Mesendoderm (in vitro differentiated cells): ENCODE measurements at regions not wholly inside any gene's neighbourhood (a gene's known extent, or its start where the extent isn't known, plus 50 kb on each side); places are given as distances from the start of the nearest gene placed in this dataset.
A peak's percentile ranks its signal among the peaks of the same experiment; 100 is the strongest.
"Not testable (repeated sequence)": the region's sequence is repeated elsewhere in the genome, so short reads cannot be mapped to it uniquely, and the experiment has no call there.

Experiments used
- DNase-seq: peaks from one replicate; pipeline ENCODE4 v3.0.0; 2013
- H2AK5ac ChIP-seq: 2 replicates; pipeline ENCODE4 v1.6.1; 2013; ENCODE audit warnings: low read length, inconsistent platforms
- H2BK120ac ChIP-seq: 2 replicates; pipeline ENCODE4 v1.6.1; 2013; ENCODE audit warnings: low read depth, mild to moderate bottlenecking, low read length, moderate library complexity, mixed read lengths
- H2BK15ac ChIP-seq: replicated peaks from 2 replicates; pipeline ENCODE4 v1.6.1; 2013; ENCODE audit warnings: low read depth, mild to moderate bottlenecking, moderate library complexity
- H2BK5ac ChIP-seq: 2 replicates; pipeline ENCODE4 v1.6.1; 2013; ENCODE audit warnings: low read length, inconsistent platforms
- H3K18ac ChIP-seq: 2 replicates; pipeline ENCODE4 v1.6.1; 2013; ENCODE audit warnings: mild to moderate bottlenecking, low read length, mixed read lengths
- H3K23ac ChIP-seq: one replicate; pipeline ENCODE4 v1.6.1; 2013; ENCODE audit warnings: low read length
- H3K27ac ChIP-seq: 2 replicates; pipeline ENCODE4 v1.5.1; 2013; ENCODE audit warnings: low read depth, mild to moderate bottlenecking, inconsistent platforms, low read length, moderate library complexity
- H3K27me3 ChIP-seq: 2 replicates; pipeline ENCODE4 v1.6.1; 2013; ENCODE audit warnings: low read length, control low read depth, mild to moderate bottlenecking, inconsistent platforms; ENCODE audit not compliant: insufficient read depth, poor library complexity
- H3K36me3 ChIP-seq: 2 replicates; pipeline ENCODE4 v1.6.1; 2013; ENCODE audit warnings: low read length, inconsistent platforms; ENCODE audit not compliant: control insufficient read depth, insufficient read depth
- H3K4ac ChIP-seq: one replicate; pipeline ENCODE4 v1.6.1; 2013; ENCODE audit warnings: low read depth, mild to moderate bottlenecking, low read length, moderate library complexity
- H3K4me1 ChIP-seq: 2 replicates; pipeline ENCODE4 v1.6.1; 2013; ENCODE audit warnings: low read depth, low read length, inconsistent platforms; ENCODE audit not compliant: control insufficient read depth
- H3K4me2 ChIP-seq: 2 replicates; pipeline ENCODE4 v1.6.1; 2013; ENCODE audit warnings: low read length
- H3K4me3 ChIP-seq: 2 replicates; pipeline ENCODE4 v1.5.1; 2013; ENCODE audit warnings: mild to moderate bottlenecking, low read length
- H3K56ac ChIP-seq: one replicate; pipeline ENCODE4 v1.6.1; 2013; ENCODE audit warnings: low read length
- H3K79me1 ChIP-seq: 2 replicates; pipeline ENCODE4 v1.6.1; 2013; ENCODE audit warnings: low read length, inconsistent platforms
- H3K79me2 ChIP-seq: 2 replicates; pipeline ENCODE4 v1.6.1; 2013; ENCODE audit warnings: mild to moderate bottlenecking, low read length; ENCODE audit not compliant: control insufficient read depth, insufficient read depth
- H3K9ac ChIP-seq: 2 replicates; pipeline ENCODE4 v1.6.1; 2013; ENCODE audit warnings: low read length, inconsistent platforms
- H4K5ac ChIP-seq: one replicate; pipeline ENCODE4 v1.6.1; 2013; ENCODE audit warnings: low read length
- H4K8ac ChIP-seq: one replicate; pipeline ENCODE4 v1.6.1; 2013; ENCODE audit warnings: low read depth, mild to moderate bottlenecking, control low read depth, low read length, moderate library complexity
- whole genome bisulfite sequencing: extraction: QIAGEN DNeasy Blood & Tissue Kit; methylation state at CpG from one replicate; pipeline ENCODE4 v1.1.7; 2013; ENCODE audit warnings: low lambda C conversion rate, missing lambda C conversion rate; ENCODE audit not compliant: insufficient coverage; ENCODE audit errors: extremely low coverage; 5-methylcytosine and 5-hydroxymethylcytosine counted together

- no peak overlapping the region for H2BK15ac ChIP-seq
- H3K4me1 ChIP-seq, result no peaks in the 10 kb centered on the region
- H3K36me3 ChIP-seq, result no peaks in the 10 kb centered on the region
- H3K23ac ChIP-seq, result no peak overlapping the region
- H2BK5ac ChIP-seq, result no peak overlapping the region
- no peak overlapping the region for H4K8ac ChIP-seq
- no peak overlapping the region for H3K27ac ChIP-seq
- no peak overlapping the region for H3K9ac ChIP-seq
- no peaks in the 10 kb centered on the region for H3K27me3 ChIP-seq
- no peak overlapping the region for H3K4me2 ChIP-seq
- H3K4me3 ChIP-seq, result no peak overlapping the region
- DNase-seq, result no peak
- H3K56ac ChIP-seq, result no peak overlapping the region
- no peak overlapping the region for H2BK120ac ChIP-seq
- H4K5ac ChIP-seq, result no peak overlapping the region
- no peak overlapping the region for H3K18ac ChIP-seq
- WGBS, result no CpG with 5 or more reads among the region's 2 CpGs
- no peak overlapping the region for H2AK5ac ChIP-seq
- H3K4ac ChIP-seq, result no peak overlapping the region
- H3K79me2 ChIP-seq, result no peaks in the 10 kb centered on the region
- H3K79me1 ChIP-seq, result no peaks in the 10 kb centered on the region
Measured at GRCh38 chr14:59026081-59026480, 162.4 kb upstream of the DAAM1 start.

- not testable (repeated sequence) for H3K18ac ChIP-seq
Measured at GRCh38 chr14:59026640-59027039, 161.8 kb upstream of the DAAM1 start.

DNA sequence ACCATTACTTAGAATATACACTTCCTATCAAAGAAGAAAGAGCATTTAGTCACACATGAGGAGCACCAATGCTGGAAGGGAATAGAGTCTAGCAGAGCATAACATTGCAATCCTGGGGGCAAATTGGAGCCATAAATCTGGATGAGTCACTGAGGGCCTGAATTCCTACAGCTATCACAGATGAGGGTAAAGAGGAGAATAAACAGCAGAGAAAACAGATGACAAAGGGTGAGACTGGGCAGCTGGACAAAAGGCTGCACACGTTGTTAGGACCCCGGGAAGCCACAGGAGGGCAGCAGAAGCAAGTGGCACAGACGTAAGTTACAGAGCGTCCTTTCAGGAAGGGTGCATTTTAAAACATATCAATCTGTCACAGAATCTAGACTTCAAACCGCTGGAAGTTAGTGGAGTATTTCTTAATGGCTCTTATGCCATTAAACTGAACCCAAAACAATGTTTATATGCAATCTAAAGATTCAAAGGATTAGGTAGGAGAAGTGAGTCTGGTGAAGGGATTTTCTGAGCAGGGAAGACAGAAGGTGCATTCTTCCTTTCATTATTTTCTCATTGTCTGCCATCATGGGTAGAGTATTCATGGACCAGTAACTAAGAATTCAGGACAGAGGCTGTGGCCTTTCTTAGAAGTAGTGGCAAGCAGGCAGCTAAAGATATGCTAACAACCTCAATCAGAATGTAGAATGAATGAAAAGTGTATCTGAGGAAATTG is 159.8 kb upstream of the DAAM1 start:
- Histone ChIP-seq H4K5ac (no peak overlapping the region), H3K4me2 (no peak overlapping the region), H3K56ac (no peak overlapping the region), H3K27ac (no peak overlapping the region), H2BK5ac (no peak overlapping the region), H2BK15ac (no peak overlapping the region), H3K9ac (no peak overlapping the region), H3K79me2 (no peaks in the 10 kb centered on the region), H2AK5ac (no peak overlapping the region), H3K18ac (no peak overlapping the region), H3K4ac (no peak overlapping the region), H3K4me3 (no peak overlapping the region), H4K8ac (no peak overlapping the region), H3K27me3 (no peaks in the 10 kb centered on the region), H3K23ac (no peak overlapping the region), H3K79me1 (no peaks in the 10 kb centered on the region), H3K36me3 (no peaks in the 10 kb centered on the region), H3K4me1 (no peaks in the 10 kb centered on the region), H2BK120ac (no peak overlapping the region)
- DNase-seq, result peak; percentile 65
- no CpG with 5 or more reads among the region's 5 CpGs for whole genome bisulfite sequencing

More at GRCh38 chr14:59026640-59027039, 161.8 kb upstream of the DAAM1 start:
- not testable (repeated sequence) for H3K79me1 ChIP-seq, H3K4ac ChIP-seq, H2BK15ac ChIP-seq, H3K23ac ChIP-seq, H3K79me2 ChIP-seq, H3K27me3 ChIP-seq, H2BK120ac ChIP-seq, H3K4me3 ChIP-seq, H3K9ac ChIP-seq, H4K5ac ChIP-seq, H2BK5ac ChIP-seq, H2AK5ac ChIP-seq, DNase-seq, H4K8ac ChIP-seq, H3K4me1 ChIP-seq, H3K56ac ChIP-seq, H3K4me2 ChIP-seq, H3K36me3 ChIP-seq, H3K27ac ChIP-seq
- WGBS, result no CpG with 5 or more reads among the region's 1 CpG

- Histone ChIP-seq H3K27ac (no peak overlapping the region), H2AK5ac (no peak overlapping the region)
Measured at GRCh38 chr14:59032826-59033225, 155.6 kb upstream of the DAAM1 start.

GRCh38 chr14:59036134-59036533 is 152.3 kb upstream of the DAAM1 start:
- H3K4ac ChIP-seq, result no peak overlapping the region
- no CpG with 5 or more reads among the region's 2 CpGs for WGBS
- DNase-seq, result no peak

More at GRCh38 chr14:59032826-59033225, 155.6 kb upstream of the DAAM1 start:
- no peak overlapping the region for H3K18ac ChIP-seq
- no peaks in the 10 kb centered on the region for H3K36me3 ChIP-seq
- no peak overlapping the region for H3K23ac ChIP-seq
- peak; percentile 15 for DNase-seq
- no peak overlapping the region for H2BK15ac ChIP-seq
- peak overlapping the region; percentile 45 for H2BK120ac ChIP-seq
- H3K79me1 ChIP-seq, result no peaks in the 10 kb centered on the region
- no peak overlapping the region for H4K8ac ChIP-seq
- H3K4me1 ChIP-seq, result no peaks in the 10 kb centered on the region
- H3K27me3 ChIP-seq, result no peaks in the 10 kb centered on the region
- no peak overlapping the region for H3K56ac ChIP-seq
- H3K79me2 ChIP-seq, result no peaks in the 10 kb centered on the region
- H3K4ac ChIP-seq, result no peak overlapping the region
- no peak overlapping the region for H4K5ac ChIP-seq
- no peak overlapping the region for H2BK5ac ChIP-seq
- H3K4me2 ChIP-seq, result no peak overlapping the region
- no peak overlapping the region for H3K4me3 ChIP-seq
- H3K9ac ChIP-seq, result no peak overlapping the region

DNA sequence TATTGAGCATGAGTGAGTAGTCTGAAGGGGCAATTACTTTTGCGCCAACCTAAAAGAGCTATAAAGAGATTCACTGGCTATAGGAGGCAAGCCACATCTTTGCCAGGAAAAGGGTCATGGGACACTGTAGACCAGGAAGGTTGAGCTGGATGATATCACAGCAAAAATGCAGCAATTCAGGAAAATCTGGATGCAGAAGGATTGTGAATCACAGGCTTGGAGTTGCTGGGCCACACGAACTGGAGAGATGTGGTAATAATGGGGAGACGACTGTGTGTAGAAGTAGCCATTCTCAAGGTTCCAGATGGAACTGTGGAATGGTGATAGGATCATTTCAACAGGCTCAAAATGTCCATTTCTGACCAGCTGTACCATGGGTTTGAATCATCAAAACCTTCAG is 151.4 kb upstream of the DAAM1 start:
- Histone ChIP-seq H3K4me1 (no peaks in the 10 kb centered on the region), H4K5ac (no peak overlapping the region), H3K18ac (no peak overlapping the region), H2BK5ac (no peak overlapping the region), H3K4ac (no peak overlapping the region), H3K4me3 (no peak overlapping the region), H4K8ac (no peak overlapping the region), H3K79me1 (no peaks in the 10 kb centered on the region), H3K27ac (no peak overlapping the region), H3K23ac (no peak overlapping the region), H3K36me3 (no peaks in the 10 kb centered on the region), H2BK15ac (no peak overlapping the region), H3K4me2 (no peak overlapping the region), H2BK120ac (no peak overlapping the region), H3K79me2 (no peaks in the 10 kb centered on the region), H3K56ac (no peak overlapping the region), H2AK5ac (no peak overlapping the region), H3K9ac (no peak overlapping the region), H3K27me3 (no peaks in the 10 kb centered on the region)
- no peak for DNase-seq
- WGBS, result no CpG with 5 or more reads among the region's 3 CpGs

More at GRCh38 chr14:59036134-59036533, 152.3 kb upstream of the DAAM1 start:
- Histone ChIP-seq H3K56ac (no peak overlapping the region), H4K8ac (no peak overlapping the region), H3K18ac (no peak overlapping the region), H3K4me3 (no peak overlapping the region), H3K23ac (no peak overlapping the region), H3K27me3 (no peaks in the 10 kb centered on the region), H2BK5ac (no peak overlapping the region), H3K9ac (no peak overlapping the region), H3K4me2 (no peak overlapping the region), H2BK15ac (no peak overlapping the region), H3K27ac (no peak overlapping the region), H2BK120ac (no peak overlapping the region), H4K5ac (no peak overlapping the region), H2AK5ac (no peak overlapping the region), H3K4me1 (no peaks in the 10 kb centered on the region), H3K36me3 (no peaks in the 10 kb centered on the region), H3K79me2 (no peaks in the 10 kb centered on the region), H3K79me1 (no peaks in the 10 kb centered on the region)
